GM19043 (cell line): ENCODE measurements at regions not wholly inside any gene's neighbourhood (a gene's known extent, or its start where the extent isn't known, plus 50 kb on each side); places are given as distances from the start of the nearest gene placed in this dataset.
"Not testable (repeated sequence)": the region's sequence is repeated elsewhere in the genome, so short reads cannot be mapped to it uniquely, and the experiment has no call there.

Experiments used
- ATAC-seq: cut with Tn5 transposase; IDR thresholded peaks from one replicate; pipeline ENCODE4 v1.9.1; 2021; ENCODE audit warnings: low read depth; ENCODE audit not compliant: unreplicated experiment

DNA sequence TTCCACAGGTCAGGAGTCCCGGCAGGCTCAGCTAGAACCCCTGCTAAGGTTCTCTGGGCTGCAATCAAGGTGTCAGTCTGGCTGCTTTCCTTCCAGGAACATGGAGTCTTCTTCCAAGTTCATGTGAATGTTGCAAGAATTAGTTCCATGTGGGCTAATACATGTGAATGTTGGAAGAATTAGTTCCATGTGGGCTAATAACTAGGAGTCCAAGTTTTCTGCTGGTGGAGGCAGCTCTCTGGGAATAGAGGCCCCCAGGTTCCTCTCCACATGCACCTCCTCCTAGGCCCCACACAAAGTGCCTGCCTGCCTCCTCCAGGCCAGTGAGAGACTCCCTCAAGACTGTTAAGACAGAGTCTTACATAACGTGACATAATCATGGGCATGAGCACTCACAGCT is 140.8 kb upstream of the SLC35G4 start:
- ATAC-seq: no peak

DNA sequence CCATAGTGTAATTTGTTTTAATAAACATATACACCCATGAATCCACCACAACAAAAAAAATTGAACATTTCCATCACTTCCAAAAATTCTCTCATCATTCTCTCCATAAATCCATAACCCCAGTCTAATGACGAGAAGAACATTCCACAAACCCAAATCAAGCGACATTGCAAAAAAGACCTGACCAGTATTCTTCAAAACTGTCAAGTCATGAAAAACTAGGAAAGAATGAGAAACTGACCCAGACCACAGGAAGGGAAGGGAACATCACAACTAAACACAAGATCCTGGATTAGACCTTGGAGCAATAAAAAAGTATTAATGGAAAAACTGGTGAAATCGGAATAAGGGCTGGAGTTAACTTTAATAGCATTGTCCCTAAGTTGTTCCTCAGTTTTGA is 141.3 kb upstream of the SLC35G4 start:
- no peak for ATAC-seq

DNA sequence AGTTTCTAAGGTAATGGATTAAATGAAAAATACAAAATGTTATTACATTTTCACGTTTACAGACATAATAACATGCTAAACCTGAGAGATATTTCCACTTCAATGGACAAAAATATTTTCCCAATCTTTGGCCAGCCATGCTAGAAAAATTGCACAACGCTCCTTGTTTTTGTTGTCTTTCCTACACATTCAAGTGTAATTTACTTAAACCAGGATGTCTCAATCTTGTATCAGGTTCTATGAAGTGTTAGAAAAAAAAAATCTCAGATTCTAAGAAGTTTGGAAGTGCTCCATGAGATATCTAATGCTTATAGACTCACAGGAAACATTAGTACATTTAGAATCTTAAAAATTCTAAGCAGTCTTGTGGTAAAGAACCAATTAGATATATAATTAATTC is 141.8 kb upstream of the SLC35G4 start:
- no peak for ATAC-seq

- no peak for ATAC-seq
Observed at GRCh38 chr18:11464129-11464528, 145.3 kb upstream of the SLC35G4 start.

DNA sequence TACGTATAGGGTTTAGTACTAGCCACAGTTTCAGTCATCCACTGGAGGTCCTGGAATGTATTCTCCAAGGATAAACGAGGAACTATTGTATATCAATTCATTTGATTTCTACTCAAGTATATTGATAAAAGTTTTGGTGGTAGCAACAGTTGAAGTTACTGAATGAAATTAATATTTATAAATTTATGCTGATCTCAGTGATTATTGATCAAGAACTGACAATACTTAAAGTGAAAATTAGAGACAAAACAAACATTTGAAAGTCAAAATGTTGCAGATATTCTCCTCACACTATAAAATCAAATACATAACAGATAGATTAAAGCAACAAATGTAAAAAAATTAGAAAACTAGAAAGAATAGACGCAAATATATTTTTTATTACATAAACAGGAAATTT is 150.9 kb upstream of the SLC35G4 start:
- no peak for ATAC-seq

DNA sequence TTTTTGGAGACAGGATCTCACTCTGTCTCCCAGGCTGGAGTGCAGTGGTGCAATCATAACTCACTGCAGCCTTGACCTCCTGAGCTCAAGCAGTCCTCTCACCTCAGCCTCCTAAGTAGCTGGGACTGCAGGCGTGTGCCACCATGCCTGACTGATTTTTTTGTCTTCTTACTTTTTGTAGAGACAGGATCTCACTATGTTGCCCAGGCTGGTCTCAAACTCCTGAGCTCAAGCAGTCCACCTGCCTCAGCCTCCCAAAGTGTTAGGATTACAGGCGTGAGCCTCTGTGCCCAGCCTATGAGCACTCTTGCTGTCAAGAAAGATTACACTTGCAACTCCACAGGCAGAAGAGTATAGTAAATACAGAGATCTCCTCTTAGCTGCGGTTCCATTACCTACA is 151.5 kb upstream of the SLC35G4 start:
- ATAC-seq: not testable (repeated sequence)

DNA sequence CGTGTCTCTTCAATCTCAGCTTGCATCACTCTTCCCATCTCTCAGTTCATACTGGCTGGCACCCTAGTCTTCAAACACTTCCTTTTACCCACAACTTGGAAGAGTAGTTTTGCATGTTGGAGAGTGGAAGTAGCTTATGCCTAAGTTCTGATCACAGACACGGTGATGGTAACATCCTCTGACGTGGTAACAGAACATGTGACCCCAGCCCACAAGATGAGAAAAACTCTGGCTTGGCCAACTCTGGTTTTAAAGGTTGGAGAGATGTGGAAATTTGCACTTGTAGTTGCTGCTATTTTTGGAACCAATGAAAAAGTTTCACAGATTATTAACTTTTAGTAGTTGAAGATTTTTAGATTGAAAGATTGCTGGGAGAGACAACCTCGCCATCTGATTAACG is 155.4 kb upstream of the SLC35G4 start:
- no peak for ATAC-seq

DNA sequence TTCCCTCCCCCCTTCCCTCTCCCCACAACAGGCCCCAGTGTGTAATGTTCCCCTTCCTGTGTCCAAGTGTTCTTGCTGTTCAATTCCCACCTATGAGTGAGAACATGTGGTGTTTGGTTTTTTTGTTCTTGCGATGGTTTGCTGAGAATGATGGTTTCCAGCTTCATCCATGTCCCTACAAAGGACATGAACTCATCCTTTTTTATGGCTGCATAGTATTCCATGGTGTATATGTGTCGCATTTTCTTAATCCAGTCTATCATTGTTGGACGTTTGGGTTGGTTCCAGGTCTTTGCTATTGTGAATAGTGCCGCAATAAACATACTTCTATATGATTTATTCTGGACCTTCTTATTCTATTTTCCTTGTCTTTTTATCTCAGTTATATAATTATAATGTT is 165.2 kb upstream of the SLC35G4 start:
- ATAC-seq: not testable (repeated sequence)

DNA sequence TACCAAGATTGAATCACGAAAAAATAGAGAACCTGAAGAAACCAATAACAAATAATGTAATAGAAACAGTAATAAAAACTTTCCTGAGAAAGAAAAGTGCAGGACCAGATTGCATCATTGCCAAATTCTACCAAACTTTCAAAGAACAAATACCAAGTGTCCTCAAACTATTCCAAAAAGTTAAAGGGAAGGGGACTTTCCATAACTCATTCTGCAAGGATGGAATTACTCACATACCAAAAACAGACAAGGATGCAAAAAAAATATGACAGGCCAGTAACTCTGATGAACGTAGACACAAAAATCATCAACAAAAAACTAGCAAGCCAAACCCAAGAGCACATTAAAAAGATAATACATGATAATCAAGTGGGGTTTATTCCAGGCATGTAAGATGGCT is 172.3 kb upstream of the SLC35G4 start:
- no peak for ATAC-seq

DNA sequence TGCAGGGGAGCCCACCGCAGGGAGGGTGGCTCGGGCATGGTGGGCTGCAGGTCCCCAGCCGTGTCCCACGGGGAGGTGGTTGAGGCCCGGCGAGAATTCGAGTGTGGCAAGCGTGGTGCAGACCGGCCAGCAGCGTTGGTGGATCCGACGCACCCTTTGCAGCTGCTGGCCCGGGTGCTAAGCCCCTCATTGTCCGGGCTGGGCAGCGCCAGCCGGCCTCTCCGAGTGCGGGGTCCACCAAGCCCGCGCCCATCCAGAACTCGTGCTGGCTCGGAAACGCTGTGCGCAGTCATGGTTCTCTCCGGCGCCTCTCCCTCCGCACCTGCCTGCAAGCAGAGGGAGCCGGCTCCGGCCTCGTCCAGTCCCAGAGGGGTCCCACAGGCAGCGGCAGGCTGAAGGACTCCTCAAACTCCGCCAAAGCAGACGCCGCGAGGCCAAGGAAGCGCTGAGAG is 177.0 kb upstream of the SLC35G4 start:
- ATAC-seq: no peak

DNA sequence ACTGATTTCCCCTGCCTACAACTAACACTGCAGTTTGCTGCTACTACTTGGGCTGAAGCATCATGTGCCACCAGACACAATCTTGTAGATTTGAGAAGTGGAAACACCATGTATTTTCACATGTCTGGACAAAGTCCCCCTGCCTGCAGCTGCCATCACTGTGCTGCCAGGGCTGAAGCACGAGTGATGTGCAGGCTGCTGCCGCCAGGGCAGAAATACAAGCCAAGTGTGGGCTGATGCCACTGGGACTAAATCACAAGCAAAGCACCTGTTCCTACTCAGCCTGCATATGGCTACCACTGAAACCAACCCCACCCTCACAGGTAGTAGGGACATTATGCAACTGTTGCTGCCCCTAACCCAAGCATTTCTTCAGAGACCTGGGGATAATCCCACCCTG is 179.5 kb upstream of the SLC35G4 start:
- ATAC-seq: no peak

- ATAC-seq: no peak
Observed at GRCh38 chr18:11425211-11425610, 184.2 kb upstream of the SLC35G4 start.

DNA sequence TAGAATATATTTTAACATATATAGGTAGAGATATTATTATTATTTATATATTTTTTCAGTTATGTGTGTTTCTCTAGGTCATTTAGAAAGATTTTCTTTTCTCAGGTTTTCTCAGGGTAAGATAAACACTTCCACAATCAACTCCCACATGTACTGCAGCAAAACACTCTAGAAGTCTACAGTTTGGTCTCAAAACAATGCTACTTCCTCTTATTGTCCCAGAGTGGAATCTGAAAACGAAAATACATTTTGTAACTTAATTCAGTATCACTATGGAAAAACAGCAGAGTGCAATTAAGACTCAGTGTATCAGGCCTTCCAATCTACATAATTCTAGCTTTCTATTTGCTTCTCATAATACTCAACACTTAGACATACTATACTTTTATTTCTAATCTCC is 190.1 kb upstream of the SLC35G4 start:
- no peak for ATAC-seq

DNA sequence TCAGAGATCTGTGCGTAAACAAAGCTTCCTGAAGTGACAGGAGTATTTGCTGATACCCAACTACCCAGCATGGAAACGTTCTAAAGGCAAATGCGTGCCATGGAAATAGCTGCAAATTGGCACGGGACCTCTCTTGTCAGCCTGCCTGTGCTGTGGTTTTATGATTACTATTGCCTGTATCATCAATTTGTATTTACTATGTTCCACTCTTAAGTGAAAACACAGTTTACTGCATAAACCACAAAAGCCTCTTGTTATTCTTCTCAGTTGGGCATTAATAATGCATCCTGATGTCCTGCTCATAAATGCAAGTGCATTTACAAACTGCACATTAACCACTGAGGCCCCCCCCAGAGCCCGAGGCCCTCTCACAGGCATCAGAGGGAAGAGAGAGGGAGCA is 196.6 kb upstream of the SLC35G4 start:
- ATAC-seq: no peak

DNA sequence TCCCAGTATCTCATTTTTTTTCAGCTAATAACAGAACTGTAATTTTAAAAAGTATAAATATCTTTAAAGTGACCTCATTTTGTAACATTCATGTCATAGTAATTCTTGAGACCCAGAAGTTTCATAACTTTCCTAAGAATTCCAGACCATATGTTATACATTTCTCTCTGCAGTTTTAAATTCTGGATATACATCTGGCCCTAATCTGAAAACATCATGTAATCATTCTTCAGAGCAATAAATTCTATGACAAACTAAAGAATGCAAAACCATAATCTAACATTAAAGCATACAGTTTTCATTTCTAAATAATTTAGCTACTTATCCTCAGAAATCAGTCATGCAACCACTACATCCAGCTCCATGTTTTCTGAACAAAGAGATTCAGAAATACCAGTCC is 198.3 kb upstream of the SLC35G4 start:
- ATAC-seq: no peak

- ATAC-seq: no peak
Observed at GRCh38 chr18:11408555-11409065, 200.8 kb upstream of the SLC35G4 start.

- ATAC-seq: no peak
Observed at GRCh38 chr18:11407940-11408339, 201.5 kb upstream of the SLC35G4 start.

- ATAC-seq: no peak
Observed at GRCh38 chr18:11405804-11406203, 203.6 kb upstream of the SLC35G4 start.

GRCh38 chr18:11400703-11401102 is 208.7 kb upstream of the SLC35G4 start:
- ATAC-seq: no peak

DNA sequence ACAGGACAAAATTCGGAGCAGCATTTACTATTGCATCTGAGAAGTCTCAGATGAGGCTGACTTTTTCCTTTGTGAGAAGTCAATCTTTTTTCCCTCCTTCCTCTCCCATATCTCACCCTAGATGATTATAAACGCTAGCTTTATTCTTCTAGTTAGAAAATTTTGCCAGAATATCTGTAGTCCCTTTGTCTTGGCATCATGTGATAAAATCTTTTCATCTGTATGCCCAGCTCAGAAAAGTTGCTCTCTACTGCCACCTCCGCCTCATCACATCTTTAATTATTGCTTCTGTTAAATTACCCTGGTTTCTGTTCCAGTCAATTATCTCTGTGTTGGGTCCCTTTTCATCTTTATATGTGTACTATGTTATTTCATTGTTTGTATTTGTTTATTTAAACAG is 210.8 kb upstream of the SLC35G4 start:
- no peak for ATAC-seq

DNA sequence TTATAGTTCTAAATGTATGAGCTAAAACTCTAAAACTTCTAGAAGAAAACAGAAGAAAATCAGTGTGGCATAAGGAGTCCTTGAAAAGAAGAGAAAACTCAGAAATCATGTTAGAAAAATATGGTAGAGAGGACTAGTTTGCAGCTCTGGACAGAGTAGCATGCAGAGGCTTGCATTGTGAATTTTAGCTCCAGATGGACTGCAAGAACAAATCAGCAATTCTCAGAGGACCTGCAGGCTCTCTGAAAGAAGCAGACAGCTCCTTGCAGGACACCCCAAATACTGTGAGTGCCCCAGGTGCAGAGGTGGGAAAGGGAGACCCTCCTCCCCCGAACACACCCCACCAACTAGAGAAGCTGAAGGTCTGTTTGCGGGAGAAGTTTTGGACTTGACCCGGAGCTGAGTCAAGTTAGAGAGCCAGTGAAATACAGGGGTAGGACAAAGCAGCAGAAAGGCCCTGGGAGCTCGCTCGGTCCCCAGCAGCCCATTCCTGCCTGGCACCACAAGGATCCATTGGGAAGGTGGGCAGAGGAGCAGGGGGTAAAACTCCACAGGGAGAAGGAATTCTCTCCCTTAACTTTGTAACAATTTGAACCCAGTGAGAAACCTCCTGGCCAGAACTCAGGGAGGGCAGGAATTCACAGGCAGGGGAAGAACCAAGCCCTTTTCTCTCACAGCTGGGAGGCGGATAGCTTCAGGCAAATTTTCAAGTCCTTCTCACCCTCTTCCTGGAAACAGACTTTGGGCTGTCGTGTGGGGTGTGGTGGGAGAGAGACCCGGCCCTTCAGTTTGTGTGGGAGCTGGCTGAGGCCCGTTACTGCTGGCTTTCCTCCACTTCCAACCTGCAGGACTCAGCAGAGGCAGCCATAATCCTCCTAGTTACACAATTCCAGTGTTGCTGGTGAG is 216.2 kb upstream of the SLC35G4 start:
- ATAC-seq: no peak

- no peak for ATAC-seq
Observed at GRCh38 chr18:11392292-11392691, 217.1 kb upstream of the SLC35G4 start.
